HG02588 (cell line): ENCODE measurements at regions not wholly inside any gene's neighbourhood (a gene's known extent, or its start where the extent isn't known, plus 50 kb on each side); places are given as distances from the start of the nearest gene placed in this dataset.
"Not testable (repeated sequence)": the region's sequence is repeated elsewhere in the genome, so short reads cannot be mapped to it uniquely, and the experiment has no call there.

Experiments
- ATAC-seq: cut with Tn5 transposase; IDR thresholded peaks from one replicate; pipeline ENCODE4 v1.9.1; 2021; ENCODE audit warnings: mild to moderate bottlenecking, moderate library complexity; ENCODE audit not compliant: unreplicated experiment

GRCh38 chr4:123624959-123625358 is 228.4 kb downstream of the SPRY1 start:
- peak; percentile 91 for ATAC-seq

- no peak for ATAC-seq
These were observed 231.7 kb downstream of the SPRY1 start for GRCh38 chr4:123628288-123628687.

- no peak for ATAC-seq
These were observed 235.4 kb downstream of the SPRY1 start for GRCh38 chr4:123631786-123632692.

- no peak for ATAC-seq
These were observed 236.1 kb downstream of the SPRY1 start for GRCh38 chr4:123632693-123633030.

GRCh38 chr4:123638834-123639233 is 242.2 kb downstream of the SPRY1 start:
- no peak for ATAC-seq

- ATAC-seq = no peak
These were observed 243.7 kb downstream of the SPRY1 start for GRCh38 chr4:123640271-123640670.

- ATAC-seq = no peak
These were observed 244.2 kb downstream of the SPRY1 start for GRCh38 chr4:123640824-123641223.

GRCh38 chr4:123643691-123644090 is 247.1 kb downstream of the SPRY1 start:
- no peak for ATAC-seq

- peak; percentile 95 for ATAC-seq
These were observed 252.7 kb downstream of the SPRY1 start for GRCh38 chr4:123649250-123649644.

- ATAC-seq = peak; percentile 29
These were observed 253.2 kb downstream of the SPRY1 start for GRCh38 chr4:123649645-123650391.

GRCh38 chr4:123651066-123651465 is 254.5 kb downstream of the SPRY1 start:
- ATAC-seq = no peak

GRCh38 chr4:123651536-123652180 is 255.1 kb downstream of the SPRY1 start:
- ATAC-seq = no peak

- no peak for ATAC-seq
These were observed 255.9 kb downstream of the SPRY1 start for GRCh38 chr4:123652476-123652875.

- no peak for ATAC-seq
These were observed 256.6 kb downstream of the SPRY1 start for GRCh38 chr4:123653236-123653635.

- not testable (repeated sequence) for ATAC-seq
These were observed 260.2 kb downstream of the SPRY1 start for GRCh38 chr4:123656746-123657294.

- ATAC-seq = not testable (repeated sequence)
These were observed 261.0 kb downstream of the SPRY1 start for GRCh38 chr4:123657606-123658005.

GRCh38 chr4:123659262-123659661 is 262.7 kb downstream of the SPRY1 start:
- no peak for ATAC-seq

GRCh38 chr4:123659730-123660129 is 263.1 kb downstream of the SPRY1 start:
- ATAC-seq = no peak

GRCh38 chr4:123661080-123661737 is 264.6 kb downstream of the SPRY1 start:
- no peak for ATAC-seq

GRCh38 chr4:123662827-123663226 is 266.2 kb downstream of the SPRY1 start:
- ATAC-seq = no peak

- ATAC-seq = no peak
These were observed 269.9 kb downstream of the SPRY1 start for GRCh38 chr4:123666486-123666885.
